Upper lobe of left lung (tissue), 6 donors: ENCODE measurements at regions not wholly inside any gene's neighbourhood (a gene's known extent, or its start where the extent isn't known, plus 50 kb on each side); places are given as distances from the start of the nearest gene placed in this dataset.

Source experiments
- ATAC-seq, 2 donors: fragments of 200-7000 bp; cut with Tn5 transposase; one replicate each; pipeline ENCODE4 v1.9.1; 2022; ENCODE audit warnings: mild to moderate bottlenecking in 2 of 2, moderate library complexity in 2 of 2; ENCODE audit not compliant: low FRiP score in 2 of 2
- DNase-seq, 2 donors: peaks; one replicate each; pipeline ENCODE4 v3.0.0-alpha.2; 2019 to 2020
- H3K27ac ChIP-seq, 4 donors: fragments of 200-600 bp; sonication (generic); one replicate each; pipeline ENCODE4 v1.5.1; 2016 to 2019
- H3K27me3 ChIP-seq, 4 donors: fragments of 200-600 bp; sonication (generic); one replicate each; pipeline ENCODE4 v1.5.1; 2017 to 2019
- H3K36me3 ChIP-seq, 4 donors: fragments of 200-600 bp; sonication (generic); one replicate each; pipeline ENCODE4 v1.5.1; 2016 to 2019
- H3K4me1 ChIP-seq, 4 donors: fragments of 200-600 bp; sonication (generic); one replicate each; pipeline ENCODE4 v1.5.1; 2018 to 2019
- H3K4me3 ChIP-seq, 4 donors: fragments of 200-600 bp; sonication (generic); one replicate each; pipeline ENCODE4 v1.5.1; 2017 to 2019; ENCODE audit warnings: mild to moderate bottlenecking in 2 of 4, moderate library complexity in 1 of 4
- H3K9me3 ChIP-seq, 4 donors: fragments of 200-600 bp; sonication (generic); one replicate each; pipeline ENCODE4 v1.5.1; 2018 to 2019
- EP300 ChIP-seq, 4 donors: sonication (generic); formaldehyde crosslinking; IDR thresholded peaks; one replicate each; pipeline ENCODE4 v1.5.1; 2017; ENCODE audit warnings: antibody characterized with exemption in 4 of 4, control low read depth in 2 of 4
- POLR2A ChIP-seq, 4 donors: fragments of 450-650 bp; IDR thresholded peaks; one replicate each; pipeline ENCODE4 v1.5.1; 2016 to 2017; ENCODE audit warnings: antibody characterized with exemption in 4 of 4, mild to moderate bottlenecking in 2 of 4
- POLR2AphosphoS5 ChIP-seq, 2 donors: sonication (generic); formaldehyde crosslinking; IDR thresholded peaks; one replicate each; pipeline ENCODE4 v1.5.1; 2017; ENCODE audit warnings: antibody characterized with exemption in 2 of 2
- WGBS, 2 donors: methylation state at CpG; one replicate each; pipeline ENCODE4 v1.1.5; 2017 to 2018; 5-methylcytosine and 5-hydroxymethylcytosine counted together
- TF ChIP-seq, protein P1 (sequence below), 6 experiments: fragments of 450-650 bp in 4 of 6; fragments of 200-600 bp in 2 of 6; sonication (generic) in 2 of 6; IDR thresholded peaks; one replicate each; pipeline ENCODE4 v1.5.1; 2016 to 2019; ENCODE audit warnings: antibody characterized with exemption in 6 of 6
- donor health status: DM: no; HTN: no; CAD: no; lungs with moderate emphysema.
- donor health status: DM: no; HTN: yes; CAD: no; lungs with severe emphysema.

DNA sequence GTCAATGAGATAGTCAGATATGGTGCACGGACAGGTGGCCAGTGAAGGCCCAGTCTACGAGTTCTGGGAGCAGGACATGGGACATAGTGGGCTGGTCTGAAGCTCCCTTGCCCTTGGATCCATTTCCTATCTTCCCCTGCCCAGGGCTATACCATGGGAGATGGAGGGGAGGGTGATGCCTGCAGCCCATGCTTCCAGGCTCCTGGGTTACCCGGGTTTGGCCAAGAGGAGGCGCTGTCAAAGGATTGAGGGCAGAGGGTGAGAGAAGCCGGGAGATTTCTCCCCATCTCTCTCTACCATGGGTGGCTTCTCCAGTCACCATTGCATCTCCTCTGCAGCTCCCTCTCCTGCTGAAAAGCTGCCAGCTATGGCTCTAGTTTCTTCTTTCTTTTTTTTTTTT, 52.8 kb upstream of the LHX5 start:
- no peak overlapping the region for H3K4me3 ChIP-seq
- WGBS, 2 donors: 64 to 81% methylated on average over 3 to 5 of the region's 5 CpGs
- no peaks in the 10 kb centered on the region for H3K9me3 ChIP-seq
- H3K27ac ChIP-seq: no peak overlapping the region
- TF ChIP-seq POLR2A (IDR thresholded peaks at IDR 0.05) (no peak), EP300 (IDR thresholded peaks at IDR 0.05) (no peak), POLR2AphosphoS5 (IDR thresholded peaks at IDR 0.05) (no peak)
- TF ChIP-seq, protein P1, sequence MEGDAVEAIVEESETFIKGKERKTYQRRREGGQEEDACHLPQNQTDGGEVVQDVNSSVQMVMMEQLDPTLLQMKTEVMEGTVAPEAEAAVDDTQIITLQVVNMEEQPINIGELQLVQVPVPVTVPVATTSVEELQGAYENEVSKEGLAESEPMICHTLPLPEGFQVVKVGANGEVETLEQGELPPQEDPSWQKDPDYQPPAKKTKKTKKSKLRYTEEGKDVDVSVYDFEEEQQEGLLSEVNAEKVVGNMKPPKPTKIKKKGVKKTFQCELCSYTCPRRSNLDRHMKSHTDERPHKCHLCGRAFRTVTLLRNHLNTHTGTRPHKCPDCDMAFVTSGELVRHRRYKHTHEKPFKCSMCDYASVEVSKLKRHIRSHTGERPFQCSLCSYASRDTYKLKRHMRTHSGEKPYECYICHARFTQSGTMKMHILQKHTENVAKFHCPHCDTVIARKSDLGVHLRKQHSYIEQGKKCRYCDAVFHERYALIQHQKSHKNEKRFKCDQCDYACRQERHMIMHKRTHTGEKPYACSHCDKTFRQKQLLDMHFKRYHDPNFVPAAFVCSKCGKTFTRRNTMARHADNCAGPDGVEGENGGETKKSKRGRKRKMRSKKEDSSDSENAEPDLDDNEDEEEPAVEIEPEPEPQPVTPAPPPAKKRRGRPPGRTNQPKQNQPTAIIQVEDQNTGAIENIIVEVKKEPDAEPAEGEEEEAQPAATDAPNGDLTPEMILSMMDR (IDR thresholded peaks at IDR 0.05): no peak
- DNase-seq: no peak
- peaks cover 0 to 6% (median 0%) of the 10 kb centered on the region in 4 donors for H3K4me1 ChIP-seq
- H3K36me3 ChIP-seq: no peaks in the 10 kb centered on the region
- peaks cover 0 to 12% (median 4%) of the 10 kb centered on the region in 4 donors for H3K27me3 ChIP-seq
- ATAC-seq: no peak

DNA sequence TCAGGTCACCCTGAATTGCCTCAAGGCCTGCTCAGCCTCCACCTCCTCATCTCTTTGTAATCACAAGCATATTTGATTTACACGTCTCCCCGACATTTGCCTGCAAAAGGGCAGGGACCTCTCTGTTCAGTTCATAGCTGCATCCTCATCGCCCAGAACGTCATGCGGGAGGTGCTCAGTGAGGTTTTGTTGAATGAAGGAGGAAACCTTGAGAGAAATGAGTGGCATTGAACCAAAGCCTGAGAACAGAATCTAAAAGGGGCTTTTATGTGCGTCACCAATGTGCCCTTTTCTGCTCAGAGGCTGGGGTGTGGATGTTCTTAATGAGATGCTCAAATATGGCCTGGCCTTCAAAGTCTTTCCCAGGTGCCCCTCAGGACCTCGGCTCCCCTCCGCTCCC, 50.0 kb upstream of the LHX5 start:
- no peak for ATAC-seq
- TF ChIP-seq, protein P1 (IDR thresholded peaks at IDR 0.05): no peak
- TF ChIP-seq EP300 (IDR thresholded peaks at IDR 0.05) (no peak), POLR2AphosphoS5 (IDR thresholded peaks at IDR 0.05) (no peak), POLR2A (IDR thresholded peaks at IDR 0.05) (no peak)
- Histone ChIP-seq H3K4me1 (peaks cover 0 to 8% (median 0%) of the 10 kb centered on the region in 4 donors), H3K27ac (no peak overlapping the region), H3K9me3 (no peaks in the 10 kb centered on the region), H3K4me3 (no peak overlapping the region), H3K36me3 (no peaks in the 10 kb centered on the region), H3K27me3 (peaks cover 0 to 16% (median 8%) of the 10 kb centered on the region in 4 donors)
- 57 to 58% methylated on average over 8 of the region's 8 CpGs for WGBS, 2 donors
- no peak for DNase-seq
